CD4-positive, alpha-beta T cell (primary cell): ENCODE measurements at regions not wholly inside any gene's neighbourhood (a gene's known extent, or its start where the extent isn't known, plus 50 kb on each side); places are given as distances from the start of the nearest gene placed in this dataset.

ENCODE experiments used
- ATAC-seq: fragments of 200-7000 bp; cut with Tn5 transposase; one replicate; pipeline ENCODE4 v1.10.0; 2022; ENCODE audit warnings: mild to moderate bottlenecking; ENCODE audit not compliant: poor library complexity
- CTCF ChIA-PET: fragments of 350-600 bp; sonication (Branson Sonifier 250); formaldehyde crosslinking; loops from one replicate; lab custom pipeline; 2021; ENCODE audit warnings: antibody characterized with exemption, inconsistent platforms; lab: Charles Lee
- POLR2A ChIA-PET: fragments of 350-600 bp; sonication (Branson Sonifier 250); formaldehyde crosslinking; loops from one replicate; lab custom pipeline; 2021; ENCODE audit warnings: antibody characterized with exemption, inconsistent platforms; lab: Charles Lee
- DNase-seq, 14 experiments: peaks; one replicate each; pipeline ENCODE4 v3.0.0-alpha.2; 2013 to 2020; ENCODE audit warnings: mixed read lengths in 2 of 14
- H3K27ac ChIP-seq, 2 donors: one replicate each; pipeline versions ENCODE4 v1.5.1 to v1.7.0; 2013; ENCODE audit warnings: low read length in 2 of 2, low read depth in 1 of 2, mild to moderate bottlenecking in 1 of 2
- H3K27me3 ChIP-seq, 2 experiments: 1 replicate in 1 of 2; 2 replicates in 1 of 2; pipeline versions ENCODE4 v1.6.1 to v1.7.0; 2013; ENCODE audit warnings: low read length in 2 of 2, control low read depth in 1 of 2, mild to moderate bottlenecking in 1 of 2, moderate library complexity in 1 of 2; ENCODE audit not compliant: insufficient read depth in 2 of 2, control insufficient read depth in 1 of 2
- H3K36me3 ChIP-seq: one replicate; pipeline ENCODE4 v1.6.1; 2013; ENCODE audit warnings: low read length, control low read depth; ENCODE audit not compliant: insufficient read depth
- H3K4me1 ChIP-seq: one replicate; pipeline ENCODE4 v1.6.1; 2013; ENCODE audit warnings: low read length, control low read depth; ENCODE audit not compliant: insufficient read depth
- H3K4me3 ChIP-seq: one replicate; pipeline ENCODE4 v1.5.1; 2013; ENCODE audit warnings: mild to moderate bottlenecking, low read length, moderate library complexity
- H3K9me3 ChIP-seq, 2 experiments: 1 replicate in 1 of 2; 2 replicates in 1 of 2; pipeline versions ENCODE4 v1.6.1 to v1.7.0; 2013; ENCODE audit warnings: low read length in 2 of 2, mild to moderate bottlenecking in 2 of 2, control low read depth in 1 of 2, moderate library complexity in 1 of 2; ENCODE audit not compliant: control insufficient read depth in 1 of 2, insufficient read depth in 1 of 2
- H3K27ac Mint-ChIP-seq: one replicate; pipeline ENCODE4 v1.8.0; 2020; ENCODE audit warnings: mixed read lengths
- H3K27me3 Mint-ChIP-seq: one replicate; pipeline ENCODE4 v1.8.0; 2021; ENCODE audit warnings: mixed read lengths
- H3K36me3 Mint-ChIP-seq: one replicate; pipeline ENCODE4 v1.8.0; 2021; ENCODE audit warnings: low read depth, mixed read lengths
- H3K4me1 Mint-ChIP-seq: one replicate; pipeline ENCODE4 v1.8.0; 2021; ENCODE audit warnings: low read depth, mixed read lengths
- H3K4me3 Mint-ChIP-seq: one replicate; pipeline ENCODE4 v1.8.0; 2020; ENCODE audit warnings: mild to moderate bottlenecking, mixed read lengths
- H3K9me3 Mint-ChIP-seq: one replicate; pipeline ENCODE4 v1.8.0; 2020; ENCODE audit warnings: mixed read lengths
- intact Hi-C, 2 experiments: fragments of 100-400 bp; cut with DNase I in 1 of 2; cut with micrococcal nuclease in 1 of 2; formaldehyde crosslinking; loops; one replicate each; pipeline versions ENCODE4 v1.15.1 to v1.9.0; 2023 to 2025; cut with DNase I, micrococcal nuclease
- TF ChIP-seq, protein P1 (sequence below): fragments of 200-600 bp; IDR thresholded peaks from one replicate; pipeline ENCODE4 v1.8.0; 2022; ENCODE audit warnings: antibody characterized with exemption, mild to moderate bottlenecking

DNA sequence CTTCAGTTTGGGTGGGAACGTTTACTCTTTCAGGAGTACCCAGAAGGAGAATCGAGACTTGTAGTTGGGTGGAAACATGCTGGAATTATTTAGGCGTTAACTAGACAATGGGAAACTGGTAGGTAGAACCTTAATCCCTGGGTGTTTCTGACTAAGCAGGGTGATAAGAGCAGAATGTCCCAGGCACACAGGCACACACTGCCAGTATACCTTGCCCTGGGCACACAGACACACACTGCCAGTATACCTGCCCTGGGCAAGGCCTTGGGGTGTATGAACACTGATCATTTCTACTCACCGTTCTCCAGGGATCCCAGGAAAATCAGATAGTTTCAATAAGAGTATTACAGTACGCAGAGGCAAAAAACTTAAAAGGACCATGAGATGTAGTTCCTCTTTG is 115.5 kb downstream of the SNAPC1 start:
- no peak for DNase-seq
- H3K36me3 ChIP-seq: no peaks in the 10 kb centered on the region
- H3K27ac ChIP-seq: no peak overlapping the region
- Mint-ChIP-seq H3K36me3 (no peaks in the 10 kb centered on the region), H3K27me3 (peaks cover 81% of the 10 kb centered on the region), H3K9me3 (no peaks in the 10 kb centered on the region), H3K27ac (no peak overlapping the region), H3K4me3 (no peak overlapping the region), H3K4me1 (no peaks in the 10 kb centered on the region)
- H3K27me3 ChIP-seq: peaks cover 18 to 33% of the 10 kb centered on the region in 2 experiments
- TF ChIP-seq, protein P1, sequence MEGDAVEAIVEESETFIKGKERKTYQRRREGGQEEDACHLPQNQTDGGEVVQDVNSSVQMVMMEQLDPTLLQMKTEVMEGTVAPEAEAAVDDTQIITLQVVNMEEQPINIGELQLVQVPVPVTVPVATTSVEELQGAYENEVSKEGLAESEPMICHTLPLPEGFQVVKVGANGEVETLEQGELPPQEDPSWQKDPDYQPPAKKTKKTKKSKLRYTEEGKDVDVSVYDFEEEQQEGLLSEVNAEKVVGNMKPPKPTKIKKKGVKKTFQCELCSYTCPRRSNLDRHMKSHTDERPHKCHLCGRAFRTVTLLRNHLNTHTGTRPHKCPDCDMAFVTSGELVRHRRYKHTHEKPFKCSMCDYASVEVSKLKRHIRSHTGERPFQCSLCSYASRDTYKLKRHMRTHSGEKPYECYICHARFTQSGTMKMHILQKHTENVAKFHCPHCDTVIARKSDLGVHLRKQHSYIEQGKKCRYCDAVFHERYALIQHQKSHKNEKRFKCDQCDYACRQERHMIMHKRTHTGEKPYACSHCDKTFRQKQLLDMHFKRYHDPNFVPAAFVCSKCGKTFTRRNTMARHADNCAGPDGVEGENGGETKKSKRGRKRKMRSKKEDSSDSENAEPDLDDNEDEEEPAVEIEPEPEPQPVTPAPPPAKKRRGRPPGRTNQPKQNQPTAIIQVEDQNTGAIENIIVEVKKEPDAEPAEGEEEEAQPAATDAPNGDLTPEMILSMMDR: no peak
- intact Hi-C loops: no loop called here
- no peaks in the 10 kb centered on the region for H3K4me1 ChIP-seq
- ATAC-seq: no peak
- no peaks in the 10 kb centered on the region for H3K9me3 ChIP-seq
- CTCF ChIA-PET: no interaction called here
- H3K4me3 ChIP-seq: no peak overlapping the region
- POLR2A ChIA-PET: no interaction called here

DNA sequence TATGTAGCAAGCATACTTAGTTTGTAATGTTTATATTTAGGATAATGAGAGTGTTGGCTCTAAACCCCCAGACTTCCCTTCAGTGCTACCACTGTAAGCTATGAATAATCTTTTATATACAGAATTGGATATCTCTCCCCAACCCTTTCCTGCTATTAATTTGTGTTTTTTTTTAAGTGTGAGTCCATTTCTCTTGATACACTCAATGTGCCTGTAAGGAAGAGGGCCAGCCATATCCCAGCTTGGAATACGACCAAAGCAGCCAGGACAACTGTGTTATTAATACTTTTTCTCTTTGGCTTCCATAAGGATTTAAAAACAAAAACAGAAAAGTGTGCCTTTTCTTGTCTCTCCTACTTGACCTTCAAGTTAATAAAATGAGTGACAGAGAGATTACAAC is 116.7 kb downstream of the SNAPC1 start:
- Histone ChIP-seq H3K9me3 (no peaks in the 10 kb centered on the region), H3K27me3 (peaks cover 21 to 40% of the 10 kb centered on the region in 2 experiments), H3K4me1 (no peaks in the 10 kb centered on the region), H3K27ac (no peak overlapping the region), H3K36me3 (no peaks in the 10 kb centered on the region), H3K4me3 (no peak overlapping the region)
- H3K36me3 Mint-ChIP-seq: no peaks in the 10 kb centered on the region
- no peak overlapping the region for H3K27ac Mint-ChIP-seq
- TF ChIP-seq, protein P1: no peak
- intact Hi-C loops: no loop called here
- ATAC-seq (no peak), DNase-seq (no peak)
- no peaks in the 10 kb centered on the region for H3K4me1 Mint-ChIP-seq
- CTCF ChIA-PET: no interaction called here
- H3K9me3 Mint-ChIP-seq: no peaks in the 10 kb centered on the region
- H3K27me3 Mint-ChIP-seq: peaks cover 80% of the 10 kb centered on the region
- no peak overlapping the region for H3K4me3 Mint-ChIP-seq
- POLR2A ChIA-PET: no interaction called here

DNA sequence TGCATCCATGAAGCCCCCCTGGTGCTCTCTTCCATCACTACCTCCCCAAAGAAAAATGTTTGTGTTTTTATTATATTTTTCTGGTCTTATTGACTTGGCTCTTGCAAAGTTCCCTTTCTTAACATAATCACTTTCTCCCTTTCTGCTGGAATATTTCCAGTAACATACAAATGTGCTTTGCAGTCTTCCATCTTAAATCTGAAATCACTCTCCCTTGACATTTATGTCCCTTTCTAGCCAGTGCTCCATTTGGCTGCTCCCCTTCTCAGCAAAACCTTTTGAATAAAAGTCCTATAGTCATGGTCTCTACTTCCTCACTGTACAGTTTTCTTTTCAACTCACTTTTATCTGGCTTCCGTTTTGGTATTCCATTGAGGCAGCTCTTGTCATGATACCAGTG is 118.8 kb downstream of the SNAPC1 start:
- peaks cover 70% of the 10 kb centered on the region for H3K27me3 Mint-ChIP-seq
- POLR2A ChIA-PET: no interaction called here

More for the DNA sequence above, 118.8 kb downstream of the SNAPC1 start:
- H3K4me1 Mint-ChIP-seq: no peaks in the 10 kb centered on the region
- H3K9me3 Mint-ChIP-seq: no peaks in the 10 kb centered on the region
- H3K27me3 ChIP-seq: peaks cover 16 to 33% of the 10 kb centered on the region in 2 experiments
- H3K27ac ChIP-seq: no peak overlapping the region
- intact Hi-C loops: no loop called here
- DNase-seq (no peak), ATAC-seq (no peak)
- TF ChIP-seq, protein P1: no peak
- H3K36me3 Mint-ChIP-seq: no peaks in the 10 kb centered on the region
- H3K4me3 ChIP-seq: no peak overlapping the region
- H3K9me3 ChIP-seq: no peaks in the 10 kb centered on the region
- H3K4me1 ChIP-seq: no peaks in the 10 kb centered on the region
- CTCF ChIA-PET: no interaction called here
- H3K27ac Mint-ChIP-seq: no peak overlapping the region
- no peak overlapping the region for H3K4me3 Mint-ChIP-seq
- no peaks in the 10 kb centered on the region for H3K36me3 ChIP-seq
